ENCODE measurements at regions not wholly inside any gene's neighbourhood (a gene's known extent, or its start where the extent isn't known, plus 50 kb on each side); places are given as distances from the start of the nearest gene placed in this dataset.
"Not testable (repeated sequence)": the region's sequence is repeated elsewhere in the genome, so short reads cannot be mapped to it uniquely, and the experiment has no call there.

GRCh38 chr2:51297488-51297887 is 265.6 kb upstream of the NRXN1 start:
- H3K36me3 Mint-ChIP-seq: no peaks in the 10 kb centered on the region

GRCh38 chr2:51293566-51294200 is 261.8 kb upstream of the NRXN1 start:
- Mint-ChIP-seq H3K27ac (no peak overlapping the region), H3K36me3 (no peaks in the 10 kb centered on the region), H3K9me3 (peaks cover 0 to 28% (median 5%) of the 10 kb centered on the region in 9 donors), H3K27me3 (no peaks in the 10 kb centered on the region), H3K4me1 (no peaks in the 10 kb centered on the region), H3K4me3 (no peak overlapping the region)
- POLR2A ChIA-PET: no interaction called here
- ATAC-seq: no peak
- DNase-seq: no peak

More at GRCh38 chr2:51297488-51297887, 265.6 kb upstream of the NRXN1 start:
- H3K4me1 Mint-ChIP-seq: no peaks in the 10 kb centered on the region
- no peak overlapping the region for H3K4me3 Mint-ChIP-seq
- POLR2A ChIA-PET: no interaction called here
- H3K9me3 Mint-ChIP-seq: peaks cover 0 to 28% (median 9%) of the 10 kb centered on the region in 9 donors
- no peaks in the 10 kb centered on the region for H3K27me3 Mint-ChIP-seq
- no peak overlapping the region for H3K27ac Mint-ChIP-seq
- DNase-seq (no peak), ATAC-seq (no peak)

GRCh38 chr2:51291762-51292551 is 260.0 kb upstream of the NRXN1 start:
- H3K27ac Mint-ChIP-seq: no peak overlapping the region
- H3K36me3 Mint-ChIP-seq: no peaks in the 10 kb centered on the region
- ATAC-seq: no peak
- H3K4me1 Mint-ChIP-seq: no peaks in the 10 kb centered on the region
- H3K4me3 Mint-ChIP-seq: no peak overlapping the region
- peaks cover 0 to 21% (median 6%) of the 10 kb centered on the region in 9 donors for H3K9me3 Mint-ChIP-seq
- no peaks in the 10 kb centered on the region for H3K27me3 Mint-ChIP-seq
- POLR2A ChIA-PET: no interaction called here
- no peak for DNase-seq

- peaks cover 0 to 29% (median 7%) of the 10 kb centered on the region in 9 donors for H3K9me3 Mint-ChIP-seq
- no peak for ATAC-seq
- DNase-seq: no peak
- H3K27me3 Mint-ChIP-seq: no peaks in the 10 kb centered on the region
- no peak overlapping the region for H3K4me3 Mint-ChIP-seq
- H3K36me3 Mint-ChIP-seq: no peaks in the 10 kb centered on the region
- POLR2A ChIA-PET: no interaction called here
- no peaks in the 10 kb centered on the region for H3K4me1 Mint-ChIP-seq
- H3K27ac Mint-ChIP-seq: no peak overlapping the region
These were observed 258.8 kb upstream of the NRXN1 start for GRCh38 chr2:51290725-51291124.

GRCh38 chr2:51289045-51289444 is 257.1 kb upstream of the NRXN1 start:
- POLR2A ChIA-PET: no interaction called here

GRCh38 chr2:51268191-51268590 is 236.3 kb upstream of the NRXN1 start:
- POLR2A ChIA-PET: no interaction called here
- H3K27ac Mint-ChIP-seq: no peak overlapping the region
- ATAC-seq (no peak), DNase-seq (no peak)
- H3K4me3 Mint-ChIP-seq: no peak overlapping the region
- no peaks in the 10 kb centered on the region for H3K36me3 Mint-ChIP-seq
- peaks cover 0 to 20% (median 5%) of the 10 kb centered on the region in 9 donors for H3K9me3 Mint-ChIP-seq
- no peaks in the 10 kb centered on the region for H3K27me3 Mint-ChIP-seq
- no peaks in the 10 kb centered on the region for H3K4me1 Mint-ChIP-seq

More at GRCh38 chr2:51289045-51289444, 257.1 kb upstream of the NRXN1 start:
- ATAC-seq: no peak
- Mint-ChIP-seq H3K27me3 (no peaks in the 10 kb centered on the region), H3K4me3 (no peak overlapping the region), H3K4me1 (no peaks in the 10 kb centered on the region), H3K27ac (no peak overlapping the region), H3K9me3 (peaks cover 0 to 33% (median 5%) of the 10 kb centered on the region in 9 donors), H3K36me3 (no peaks in the 10 kb centered on the region)
- no peak for DNase-seq

GRCh38 chr2:51265539-51265938 is 233.6 kb upstream of the NRXN1 start:
- no peak overlapping the region for H3K4me3 Mint-ChIP-seq
- H3K27me3 Mint-ChIP-seq: no peaks in the 10 kb centered on the region
- no peaks in the 10 kb centered on the region for H3K4me1 Mint-ChIP-seq
- POLR2A ChIA-PET: no interaction called here
- no peak overlapping the region for H3K27ac Mint-ChIP-seq
- ATAC-seq: no peak
- no peaks in the 10 kb centered on the region for H3K36me3 Mint-ChIP-seq
- DNase-seq: no peak
- peaks cover 0 to 25% (median 10%) of the 10 kb centered on the region in 9 donors for H3K9me3 Mint-ChIP-seq

GRCh38 chr2:51263951-51264350 is 232.0 kb upstream of the NRXN1 start:
- POLR2A ChIA-PET: no interaction called here
- Mint-ChIP-seq H3K9me3 (peaks cover 0 to 27% (median 10%) of the 10 kb centered on the region in 9 donors), H3K36me3 (no peaks in the 10 kb centered on the region), H3K27ac (no peak overlapping the region), H3K27me3 (no peaks in the 10 kb centered on the region), H3K4me1 (no peaks in the 10 kb centered on the region), H3K4me3 (no peak overlapping the region)
- no peak for DNase-seq
- ATAC-seq: no peak

- ATAC-seq, H3K36me3 Mint-ChIP-seq, H3K27me3 Mint-ChIP-seq, H3K4me3 Mint-ChIP-seq, H3K27ac Mint-ChIP-seq, H3K4me1 Mint-ChIP-seq, POLR2A ChIA-PET, DNase-seq: not testable (repeated sequence)
- peaks cover 0 to 27% (median 8%) of the 10 kb centered on the region in 9 donors for H3K9me3 Mint-ChIP-seq
These were observed 231.2 kb upstream of the NRXN1 start for GRCh38 chr2:51263101-51263500.

GRCh38 chr2:51258301-51258700 is 226.4 kb upstream of the NRXN1 start:
- no peak overlapping the region for H3K27ac Mint-ChIP-seq
- no peak for DNase-seq
- H3K4me3 Mint-ChIP-seq: no peak overlapping the region

GRCh38 chr2:51256736-51257135 is 224.8 kb upstream of the NRXN1 start:
- no peaks in the 10 kb centered on the region for H3K27me3 Mint-ChIP-seq
- POLR2A ChIA-PET: no interaction called here
- H3K27ac Mint-ChIP-seq: no peak overlapping the region
- no peak overlapping the region for H3K4me3 Mint-ChIP-seq
- H3K36me3 Mint-ChIP-seq: no peaks in the 10 kb centered on the region
- peaks cover 0 to 44% (median 22%) of the 10 kb centered on the region in 9 donors for H3K9me3 Mint-ChIP-seq
- DNase-seq (no peak), ATAC-seq (no peak)
- H3K4me1 Mint-ChIP-seq: no peaks in the 10 kb centered on the region

More at GRCh38 chr2:51258301-51258700, 226.4 kb upstream of the NRXN1 start:
- Mint-ChIP-seq H3K27me3 (no peaks in the 10 kb centered on the region), H3K36me3 (no peaks in the 10 kb centered on the region), H3K4me1 (no peaks in the 10 kb centered on the region), H3K9me3 (peaks cover 0 to 43% (median 25%) of the 10 kb centered on the region in 9 donors)
- POLR2A ChIA-PET: no interaction called here
- ATAC-seq: no peak

- H3K27me3 Mint-ChIP-seq: no peaks in the 10 kb centered on the region
- no peak for ATAC-seq
- no peak for DNase-seq
- no peak overlapping the region for H3K4me3 Mint-ChIP-seq
- no peaks in the 10 kb centered on the region for H3K36me3 Mint-ChIP-seq
- POLR2A ChIA-PET: no interaction called here
- no peak overlapping the region for H3K27ac Mint-ChIP-seq
- peaks cover 0 to 31% (median 16%) of the 10 kb centered on the region in 9 donors for H3K9me3 Mint-ChIP-seq
- no peaks in the 10 kb centered on the region for H3K4me1 Mint-ChIP-seq
These were observed 219.4 kb upstream of the NRXN1 start for GRCh38 chr2:51251356-51251755.

GRCh38 chr2:51247252-51247805 is 215.4 kb upstream of the NRXN1 start:
- POLR2A ChIA-PET: no interaction called here
- peaks cover 0 to 9% (median 2%) of the 10 kb centered on the region in 9 donors for H3K9me3 Mint-ChIP-seq
- no peaks in the 10 kb centered on the region for H3K36me3 Mint-ChIP-seq

More at GRCh38 chr2:51247252-51247805, 215.4 kb upstream of the NRXN1 start:
- no peaks in the 10 kb centered on the region for H3K27me3 Mint-ChIP-seq
- DNase-seq: no peak
- H3K4me3 Mint-ChIP-seq: no peak overlapping the region
- no peak for ATAC-seq
- no peak overlapping the region for H3K27ac Mint-ChIP-seq
- H3K4me1 Mint-ChIP-seq: no peaks in the 10 kb centered on the region

All from naive thymus-derived CD8-positive, alpha-beta T cell (primary cell).